ENCODE measurements at regions not wholly inside any gene's neighbourhood (a gene's known extent, or its start where the extent isn't known, plus 50 kb on each side); places are given as distances from the start of the nearest gene placed in this dataset.
"Not testable (repeated sequence)": the region's sequence is repeated elsewhere in the genome, so short reads cannot be mapped to it uniquely, and the experiment has no call there.

- DNase-seq (ENCODE audit: low read depth): no peak
Measured at GRCh38 chr20:47927944-47928343, 142.7 kb upstream of the SULF2 start.

- DNase-seq (ENCODE audit: low read depth): peak; percentile 47
Measured at GRCh38 chr20:47927385-47927851, 142.1 kb upstream of the SULF2 start.

- DNase-seq (ENCODE audit: low read depth): no peak
Measured at GRCh38 chr20:47926731-47927130, 141.4 kb upstream of the SULF2 start.

GRCh38 chr20:47925593-47925992 lies 140.3 kb upstream of the SULF2 start:
- no peak for DNase-seq (ENCODE audit: low read depth)

DNA sequence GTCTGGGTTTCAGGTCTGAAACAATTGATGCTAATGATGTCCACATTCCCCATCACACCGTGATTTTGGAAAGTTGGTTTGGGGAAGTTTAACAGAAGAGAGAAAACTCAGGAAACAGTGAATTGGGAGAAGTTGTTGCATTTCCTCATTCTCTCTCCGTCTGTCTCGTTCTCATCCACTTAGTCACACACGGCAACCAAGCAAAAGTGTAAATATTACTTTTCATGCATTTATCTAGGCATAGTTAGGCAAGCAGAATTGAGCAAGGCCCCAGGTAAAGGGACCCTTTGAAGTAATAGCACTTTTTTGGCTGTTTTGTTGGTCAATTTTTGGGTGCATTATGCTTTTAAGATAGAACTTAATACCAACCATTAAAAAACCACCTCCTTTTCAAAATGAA lies 137.0 kb upstream of the SULF2 start:
- no peak for DNase-seq (ENCODE audit: low read depth)

- DNase-seq (ENCODE audit: low read depth): not testable (repeated sequence)
Measured at GRCh38 chr20:47921829-47922228, 136.5 kb upstream of the SULF2 start.

DNA sequence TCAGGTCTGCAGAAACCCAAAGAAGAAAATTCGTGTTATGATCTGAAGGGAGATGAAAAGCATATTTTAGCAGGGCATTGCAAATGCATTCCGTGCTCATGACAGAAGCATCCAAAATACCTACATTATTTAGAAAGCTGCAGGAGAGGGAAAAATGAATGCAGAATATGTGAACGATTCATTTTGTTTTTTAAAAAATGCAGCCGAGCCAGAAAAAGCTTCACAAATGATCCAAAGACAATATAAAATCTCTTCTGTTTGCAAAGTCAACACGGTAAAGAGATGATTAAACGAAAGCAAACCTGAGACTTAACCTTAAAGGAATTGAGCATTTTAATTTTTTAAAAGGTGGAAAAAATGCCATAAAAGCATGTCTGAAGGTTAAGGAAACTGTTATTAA lies 136.1 kb upstream of the SULF2 start:
- no peak for DNase-seq (ENCODE audit: low read depth)

GRCh38 chr20:47917549-47918070 lies 132.3 kb upstream of the SULF2 start:
- no peak for DNase-seq (ENCODE audit: low read depth)

- no peak for DNase-seq (ENCODE audit: low read depth)
Measured at GRCh38 chr20:47915495-47915894, 130.2 kb upstream of the SULF2 start.

- DNase-seq (ENCODE audit: low read depth): no peak
Measured at GRCh38 chr20:47914792-47915191, 129.5 kb upstream of the SULF2 start.

DNA sequence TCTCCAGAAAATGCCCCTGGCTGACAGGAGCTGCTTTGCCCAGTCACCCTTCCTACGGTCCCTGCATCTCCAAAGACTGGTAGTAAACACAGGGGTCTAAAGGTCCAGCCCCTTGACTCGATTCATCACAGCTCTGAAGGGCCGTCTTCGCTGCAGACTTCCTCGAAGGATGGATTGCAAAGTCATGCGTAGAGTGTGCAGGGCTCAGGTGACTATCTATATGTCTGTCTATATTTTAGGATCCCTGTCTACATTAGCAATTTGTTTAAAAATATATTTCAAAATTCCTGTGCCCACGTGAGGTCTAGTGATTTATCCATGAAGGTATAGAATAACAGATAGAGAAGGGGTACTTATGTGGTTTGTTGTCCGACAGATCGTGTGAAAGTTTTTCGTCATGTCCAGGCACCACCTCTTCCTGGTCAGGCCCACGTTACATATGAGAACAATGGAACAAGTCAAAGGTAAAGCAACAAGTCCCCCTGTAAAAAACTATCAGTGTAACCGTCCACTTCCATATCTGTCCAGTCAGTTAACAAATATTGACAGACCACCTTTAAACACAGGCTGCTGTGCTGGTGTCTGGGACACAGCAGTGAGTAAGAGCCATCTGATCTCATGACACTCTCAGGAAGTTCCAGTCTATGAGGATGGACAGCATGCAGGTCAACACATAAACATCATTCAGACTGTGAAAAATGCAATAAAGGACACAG lies 127.7 kb upstream of the SULF2 start:
- not testable (repeated sequence) for DNase-seq (ENCODE audit: low read depth)

GRCh38 chr20:47912165-47912564 lies 126.9 kb upstream of the SULF2 start:
- not testable (repeated sequence) for DNase-seq (ENCODE audit: low read depth)

- not testable (repeated sequence) for DNase-seq (ENCODE audit: low read depth)
Measured at GRCh38 chr20:47909696-47910369, 124.6 kb upstream of the SULF2 start.

DNA sequence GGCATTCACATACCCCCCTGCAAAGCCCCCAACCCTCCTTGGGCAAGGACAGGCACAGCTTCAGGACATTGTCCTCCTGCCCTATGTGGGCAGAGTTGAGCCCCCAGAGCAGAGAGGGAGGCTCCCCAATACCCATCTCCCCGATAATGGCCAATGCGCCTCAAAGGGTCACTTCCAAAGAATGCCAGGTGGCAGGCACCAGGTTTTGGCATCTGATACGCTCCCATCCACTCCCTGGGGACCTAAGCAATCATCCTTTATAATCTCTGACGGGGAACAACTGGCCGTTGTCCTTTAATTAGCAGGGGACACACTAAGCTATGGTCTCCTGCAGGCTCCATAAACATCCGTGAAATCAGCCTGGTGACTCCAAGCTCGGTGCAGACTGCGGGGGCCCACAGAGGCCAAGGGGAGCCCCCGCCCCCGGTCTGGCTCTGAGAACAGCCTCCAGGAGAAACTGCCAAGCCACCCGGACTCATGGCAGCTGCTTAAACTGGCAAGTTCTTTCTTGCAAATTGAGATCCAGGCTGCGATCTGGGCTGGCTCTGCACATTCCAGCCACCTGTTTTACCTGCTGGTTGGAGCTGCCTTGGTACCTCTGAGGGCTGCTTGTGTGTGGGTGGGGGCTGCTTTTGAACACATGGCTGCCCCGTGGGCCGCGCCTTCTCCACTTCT lies 123.2 kb upstream of the SULF2 start:
- DNase-seq (ENCODE audit: low read depth): not testable (repeated sequence)

- not testable (repeated sequence) for DNase-seq (ENCODE audit: low read depth)
Measured at GRCh38 chr20:47907951-47908350, 122.7 kb upstream of the SULF2 start.

DNA sequence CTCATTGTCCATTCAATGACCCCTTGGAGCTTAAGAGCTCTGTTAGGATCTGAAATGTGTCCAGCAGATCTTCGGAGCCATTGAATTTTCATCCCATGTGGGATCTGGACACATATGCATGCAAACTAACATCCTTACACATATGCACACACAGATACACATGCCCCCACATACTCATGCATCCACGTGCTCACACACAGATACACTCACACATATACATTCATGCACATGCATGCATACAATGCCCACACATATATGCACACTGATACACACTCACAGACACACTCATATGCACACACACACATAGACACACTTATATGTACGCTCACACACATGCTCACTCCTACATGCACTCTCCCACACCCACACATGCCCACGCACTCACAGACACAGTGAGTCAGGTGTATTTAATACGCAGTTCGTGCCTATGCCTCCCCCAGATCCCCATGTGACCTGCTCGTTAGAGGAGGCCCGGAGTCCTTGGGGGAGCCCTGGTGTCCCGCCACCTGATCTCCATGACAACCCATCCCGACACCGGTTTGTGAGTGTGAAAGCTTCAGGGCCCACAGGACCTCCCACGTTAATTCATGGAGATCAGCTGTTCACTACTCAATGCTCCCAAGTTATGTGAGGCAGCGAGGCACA lies 121.9 kb upstream of the SULF2 start:
- no peak for DNase-seq (ENCODE audit: low read depth)

DNA sequence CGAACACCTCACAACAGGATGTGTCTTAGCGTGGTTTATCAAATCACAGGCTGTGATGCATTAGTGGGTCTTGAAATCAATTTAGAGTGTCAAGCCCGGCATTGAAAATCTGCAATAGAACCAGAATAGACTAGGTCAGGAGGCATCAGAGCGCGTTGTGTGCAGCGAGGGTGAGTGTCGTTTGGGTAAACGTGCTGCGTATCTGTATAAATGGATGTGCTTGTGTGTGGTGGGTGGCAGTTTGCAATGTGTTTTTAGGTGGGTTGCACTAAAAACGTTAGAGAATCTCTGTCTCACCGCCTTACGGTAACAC lies 121.0 kb upstream of the SULF2 start:
- no peak for DNase-seq (ENCODE audit: low read depth)

DNA sequence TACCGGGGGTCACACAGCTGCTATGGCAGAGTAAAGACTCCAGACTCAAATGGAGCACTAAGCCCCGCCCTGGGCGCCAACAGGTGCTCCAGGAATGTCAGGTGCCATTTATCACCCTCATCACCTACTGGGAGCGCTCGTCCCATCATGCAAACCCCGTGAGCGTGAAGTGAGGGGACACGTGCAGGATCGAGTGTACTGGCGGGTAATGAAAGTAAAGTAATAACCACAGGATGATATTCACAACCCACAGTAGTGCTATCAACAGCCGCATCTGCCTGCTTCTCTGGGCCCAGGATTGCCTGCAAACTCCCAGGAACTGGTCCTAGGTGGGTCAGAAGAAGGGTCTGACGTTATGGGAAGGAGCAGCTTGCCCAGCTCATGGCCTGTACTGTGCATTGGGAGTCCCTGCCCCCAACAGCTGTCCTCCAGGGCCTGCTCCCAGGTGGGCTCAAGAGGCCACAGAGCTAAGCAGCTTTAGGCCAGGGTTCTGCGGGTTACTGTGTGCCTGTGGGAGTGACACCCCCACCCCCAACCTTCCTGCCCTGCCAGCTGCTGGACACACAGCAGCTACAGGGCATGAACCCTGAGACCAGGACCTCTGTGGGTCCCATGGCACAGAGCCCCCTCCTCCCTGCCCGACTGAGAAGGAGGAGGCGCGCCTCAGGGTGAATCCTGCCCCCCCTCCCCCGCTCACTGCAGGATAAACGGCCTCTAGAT lies 120.5 kb upstream of the SULF2 start:
- DNase-seq (ENCODE audit: low read depth): no peak

DNA sequence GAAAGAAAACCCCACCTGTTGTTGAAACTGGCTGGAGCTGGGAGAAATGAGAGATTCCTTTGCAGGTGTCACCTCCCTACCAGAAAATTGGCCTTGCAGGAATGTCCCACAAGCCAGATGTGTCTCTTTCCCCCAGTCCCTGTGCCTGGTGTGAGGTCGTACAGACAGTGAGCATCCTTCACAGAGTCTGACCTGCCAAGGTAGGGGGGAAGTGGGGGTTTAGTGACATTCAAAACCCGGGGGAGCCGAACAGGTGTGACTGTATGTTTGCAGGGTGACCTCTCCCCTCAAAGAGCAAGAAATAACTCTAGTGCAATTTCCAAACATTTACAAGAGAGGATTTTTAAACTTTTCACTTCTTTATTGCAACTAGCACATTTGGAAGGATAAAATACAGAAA lies 117.7 kb upstream of the SULF2 start:
- not testable (repeated sequence) for DNase-seq (ENCODE audit: low read depth)

- DNase-seq (ENCODE audit: low read depth): not testable (repeated sequence)
Measured at GRCh38 chr20:47899313-47899712, 114.0 kb upstream of the SULF2 start.

DNA sequence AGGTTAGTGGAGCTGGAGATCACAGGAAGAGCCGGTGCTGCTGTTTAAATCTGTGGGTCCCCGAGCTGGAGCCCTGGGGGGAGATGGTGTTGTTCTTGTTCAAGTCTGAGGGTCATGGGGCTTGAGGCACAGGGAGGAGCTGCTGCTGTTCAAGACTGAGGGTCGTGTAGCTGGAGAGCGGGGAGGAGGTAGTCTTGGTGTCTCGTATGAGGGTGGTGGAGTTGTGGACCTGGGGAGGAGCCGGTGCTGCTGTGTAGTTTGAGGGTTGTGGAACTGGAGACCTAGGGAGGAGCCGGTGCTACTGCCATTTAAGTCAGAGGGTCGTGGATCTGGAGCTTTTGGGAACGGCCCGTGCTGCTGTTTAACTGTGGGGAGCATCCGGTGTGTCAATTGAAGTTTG lies 112.2 kb upstream of the SULF2 start:
- no peak for DNase-seq (ENCODE audit: low read depth)

- DNase-seq (ENCODE audit: low read depth): not testable (repeated sequence)
Measured at GRCh38 chr20:47892681-47893080, 107.4 kb upstream of the SULF2 start.
